K562 (cell line): ENCODE measurements at regions not wholly inside any gene's neighbourhood (a gene's known extent, or its start where the extent isn't known, plus 50 kb on each side); places are given as distances from the start of the nearest gene placed in this dataset.

Source experiments
- ATAC-seq: fragments of 200-7000 bp; cut with Tn5 transposase; 3 replicates; pipeline ENCODE4 v1.9.1; 2020; ENCODE audit warnings: moderate library complexity
- BruUV-seq: library from RNA; stranded (reverse); fragments of 400-500 nt; replicated peaks from 2 replicates; lab custom pipeline; 2021; lab: Mats Ljungman, UMichigan
- CTCF ChIA-PET: fragments of 300-600 bp; formaldehyde crosslinking; extraction: SDS; loops from one replicate; lab custom pipeline; 2021; ENCODE audit warnings: low intra/inter-chr PET ratio; lab: Yijun Ruan, JAX
- POLR2A ChIA-PET: fragments of 300-600, 350-650 bp; sonication (Branson Sonifier 250); formaldehyde crosslinking; extraction: SDS; loops from one replicate; lab custom pipeline; 2021; ENCODE audit warnings: antibody characterized with exemption, inconsistent platforms; lab: Yijun Ruan, JAX
- DNase-seq, 4 experiments: peaks; one replicate each; pipeline versions ENCODE4 v3.0.0 to v3.0.0-alpha.2; 2011 to 2018; ENCODE audit warnings: low spot score in 3 of 4, mixed read lengths in 3 of 4; ENCODE audit errors: extremely low read depth in 1 of 4
- FAIRE-seq: peaks from 2 replicates; lab custom pipeline; 2011; peaks lifted over from hg19 to GRCh38; lab: Jason Lieb, UNC
- H2AFZ ChIP-seq: 2 replicates; pipeline ENCODE4 v1.6.0; 2011; ENCODE audit warnings: low read depth, low read length, control low read depth, inconsistent platforms
- H3K27ac ChIP-seq: fragments of 200-600 bp; 3 replicates; pipeline ENCODE4 v1.8.0; 2011; ENCODE audit warnings: low read depth, mild to moderate bottlenecking, control low read depth, inconsistent platforms, low read length, moderate library complexity, mixed read lengths; ENCODE audit errors: extremely low read depth
- H3K27me3 ChIP-seq, 2 experiments: fragments of 300-600 bp in 1 of 2; 2 replicates in 1 of 2; 3 replicates in 1 of 2; pipeline versions ENCODE4 v1.6.0 to v1.8.0; 2011; ENCODE audit warnings: inconsistent platforms in 2 of 2, low read length in 2 of 2, mild to moderate bottlenecking in 1 of 2, mixed read lengths in 1 of 2, moderate library complexity in 1 of 2; ENCODE audit not compliant: control insufficient read depth in 2 of 2, insufficient read depth in 2 of 2
- H3K36me3 ChIP-seq: fragments of 300-600 bp; 3 replicates; pipeline ENCODE4 v1.8.0; 2011; ENCODE audit warnings: mild to moderate bottlenecking, low read length, inconsistent platforms; ENCODE audit not compliant: control insufficient read depth, insufficient read depth
- H3K4me1 ChIP-seq, 2 experiments: fragments of 200-600 bp in 1 of 2; replicated peaks in 1 of 2; 2 replicates in 1 of 2; 3 replicates in 1 of 2; pipeline versions ENCODE4 v1.5.1 to v1.8.0; 2011; ENCODE audit warnings: inconsistent platforms in 2 of 2, low read length in 2 of 2, mild to moderate bottlenecking in 1 of 2, mixed read lengths in 1 of 2, moderate library complexity in 1 of 2; ENCODE audit not compliant: control insufficient read depth in 2 of 2, insufficient read depth in 2 of 2
- H3K4me2 ChIP-seq: 2 replicates; pipeline ENCODE4 v1.6.1; 2011; ENCODE audit warnings: low read length, control low read depth, inconsistent platforms, mixed read lengths; ENCODE audit not compliant: insufficient read depth
- H3K4me3 ChIP-seq: fragments of 200-600 bp; sonication (generic), shearing (Covaris generic); 2 replicates; pipeline ENCODE4 v1.5.1; 2016; ENCODE audit warnings: control low read depth, inconsistent platforms
- H3K79me2 ChIP-seq: fragments of 200-600 bp; 3 replicates; pipeline ENCODE4 v1.8.0; 2011; ENCODE audit warnings: low read length, inconsistent platforms; ENCODE audit not compliant: control insufficient read depth, insufficient read depth
- H3K9ac ChIP-seq, 2 experiments: 2 replicates each; pipeline versions ENCODE4 v1.6.0 to v1.6.1; 2011; ENCODE audit warnings: low read depth in 2 of 2, low read length in 2 of 2, control low read depth in 1 of 2, inconsistent platforms in 1 of 2, mild to moderate bottlenecking in 1 of 2, mixed read lengths in 1 of 2; ENCODE audit not compliant: insufficient read depth in 1 of 2
- H3K9me1 ChIP-seq: one replicate; pipeline ENCODE4 v1.6.0; 2011; ENCODE audit warnings: inconsistent platforms, mild to moderate bottlenecking, low read length, moderate library complexity; ENCODE audit not compliant: control insufficient read depth, insufficient read depth
- H3K9me3 ChIP-seq: replicated peaks from 2 replicates; pipeline ENCODE4 v1.5.1; 2011; ENCODE audit warnings: low read depth, low read length, inconsistent platforms; ENCODE audit not compliant: control insufficient read depth, insufficient read depth
- H4K20me1 ChIP-seq: replicated peaks from 2 replicates; pipeline ENCODE4 v1.6.1; 2011; ENCODE audit warnings: low read length, inconsistent platforms, mixed read lengths; ENCODE audit not compliant: control insufficient read depth, insufficient read depth
- CHD1 ChIP-seq: fragments of 200-600 bp; sonication (generic); IDR thresholded peaks from one replicate; pipeline ENCODE4 v1.6.1; 2012; ENCODE audit warnings: mild to moderate bottlenecking, moderate library complexity, low read length, inconsistent platforms
- MLX ChIP-seq, 2 experiments: fragments of 450-650 bp in 1 of 2; sonication (generic) in 1 of 2; formaldehyde crosslinking; conservative IDR thresholded peaks; 2 replicates each; pipeline versions ENCODE4 v1.4.0 to v1.8.1; 2020 to 2022; ENCODE audit warnings: mild to moderate bottlenecking in 1 of 2, missing genetic modification reagents in 1 of 2
- MYBL2 ChIP-seq, 2 experiments: fragments of 450-650 bp in 1 of 2; sonication (generic) in 1 of 2; formaldehyde crosslinking in 1 of 2; IDR thresholded peaks; 2 replicates each; pipeline versions ENCODE4 v1.6.1 to v1.8.1; 2017 to 2022; ENCODE audit warnings: borderline replicate concordance in 1 of 2, inconsistent platforms in 1 of 2, low read depth in 1 of 2, mild to moderate bottlenecking in 1 of 2, missing genetic modification reagents in 1 of 2, moderate library complexity in 1 of 2
- NR2C2 ChIP-seq, 2 experiments: fragments of 200-800 bp in 1 of 2; sonication (Bioruptor generic) in 1 of 2; sonication (generic) in 1 of 2; formaldehyde crosslinking in 1 of 2; IDR thresholded peaks; 2 replicates each; pipeline versions ENCODE4 v1.6.1 to v1.8.0; 2016 to 2022; ENCODE audit warnings: mild to moderate bottlenecking in 1 of 2, missing compliant biosample characterization in 1 of 2, missing genetic modification characterization in 1 of 2, missing genetic modification reagents in 1 of 2
- NRF1 ChIP-seq, 2 experiments: fragments of 450-650 bp; IDR thresholded peaks in 1 of 2; conservative IDR thresholded peaks in 1 of 2; 2 replicates each; pipeline ENCODE4 v1.6.1; 2014; ENCODE audit warnings: mild to moderate bottlenecking in 2 of 2
- POU5F1 ChIP-seq: fragments of 150-350 bp; IDR thresholded peaks from 2 replicates; pipeline ENCODE4 v1.6.1; 2014; ENCODE audit warnings: borderline replicate concordance, low read length, low read depth, mild to moderate bottlenecking; ENCODE audit not compliant: partially characterized antibody
- RBFOX2 ChIP-seq: fragments of 200-400 bp; formaldehyde crosslinking; IDR thresholded peaks from 2 replicates; pipeline ENCODE4 v1.6.1; 2017; ENCODE audit warnings: low read depth, mild to moderate bottlenecking, low read length, moderate library complexity
- RBM22 ChIP-seq: fragments of 200-400 bp; formaldehyde crosslinking; IDR thresholded peaks from 2 replicates; pipeline ENCODE4 v1.6.1; 2018; ENCODE audit warnings: low read length, low read depth; ENCODE audit not compliant: poor library complexity, severe bottlenecking
- SAFB2 ChIP-seq: fragments of 200-400 bp; formaldehyde crosslinking; IDR thresholded peaks from 2 replicates; pipeline ENCODE4 v1.6.1; 2018; ENCODE audit warnings: borderline replicate concordance, low read length, low read depth, moderate library complexity; ENCODE audit not compliant: severe bottlenecking
- SRSF9 ChIP-seq: fragments of 200-400 bp; formaldehyde crosslinking; IDR thresholded peaks from 2 replicates; pipeline ENCODE4 v1.6.1; 2017; ENCODE audit warnings: low read depth, low read length, borderline replicate concordance
- XRCC3 ChIP-seq: fragments of 450-650 bp; IDR thresholded peaks from 2 replicates; pipeline ENCODE4 v1.6.1; 2017; ENCODE audit warnings: mild to moderate bottlenecking, moderate library complexity
- ZFX ChIP-seq: sonication (generic); formaldehyde crosslinking; IDR thresholded peaks from 2 replicates; pipeline ENCODE4 v1.8.0; 2022; ENCODE audit warnings: mild to moderate bottlenecking, missing genetic modification reagents, moderate library complexity
- ZNF217 ChIP-seq: sonication (generic); formaldehyde crosslinking; IDR thresholded peaks from 2 replicates; pipeline ENCODE4 v1.8.0; 2022; ENCODE audit warnings: mild to moderate bottlenecking, missing genetic modification reagents
- ZNF282 ChIP-seq: sonication (generic); formaldehyde crosslinking; IDR thresholded peaks from 2 replicates; pipeline ENCODE4 v1.8.1; 2023; ENCODE audit warnings: missing genetic modification reagents
- ZNF76 ChIP-seq: fragments of 250-450 bp; sonication (Bioruptor Pico); IDR thresholded peaks from 2 replicates; pipeline ENCODE4 v1.4.0; 2020; ENCODE audit warnings: mild to moderate bottlenecking, moderate library complexity, borderline replicate concordance
- WGBS: fragments of 100-300 bp; shearing (Covaris generic); methylation state at CpG from one replicate; pipeline ENCODE4 v1.1.6; 2016; ENCODE audit warnings: low coverage, mixed read lengths; ENCODE audit not compliant: insufficient coverage; ENCODE audit errors: missing lambda C conversion rate; 5-methylcytosine and 5-hydroxymethylcytosine counted together
- in situ Hi-C: fragments of 300-500 bp; cut with MboI; formaldehyde crosslinking; loops from 4 replicates; pipeline ENCODE4 v1.15.0; 2018; ENCODE audit warnings: inconsistent platforms, mixed read lengths
- intact Hi-C: fragments of 100-400 bp; cut with micrococcal nuclease; formaldehyde crosslinking; loops from 2 replicates; pipeline ENCODE4 v1.14.2; 2022
- TF ChIP-seq, protein P1 (sequence below): sonication (generic); formaldehyde crosslinking; IDR thresholded peaks from 2 replicates; pipeline ENCODE4 v1.8.0; 2023; ENCODE audit warnings: missing genetic modification reagents, mild to moderate bottlenecking, borderline replicate concordance

DNA sequence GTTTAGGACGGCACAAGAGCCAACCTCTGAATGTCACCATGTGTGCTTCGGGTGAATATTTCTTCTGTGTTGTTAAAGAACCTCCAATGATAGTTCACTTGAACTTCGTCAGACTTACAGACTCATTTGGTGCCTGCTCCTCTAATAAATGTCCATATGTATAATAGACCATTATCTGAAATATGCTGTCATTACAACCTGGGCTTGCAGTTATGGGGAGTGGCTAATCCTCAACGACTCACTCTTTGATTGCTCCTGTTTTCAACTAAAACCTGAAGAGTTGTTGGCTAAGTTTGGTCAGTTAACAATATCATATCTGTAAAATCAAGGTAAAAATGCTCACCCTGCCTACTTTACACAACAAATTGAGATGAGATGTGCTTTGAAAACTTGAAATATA is 298.7 kb upstream of the PTGER4 start:
- no peaks in the 10 kb centered on the region for H3K9me3 ChIP-seq
- H3K27ac ChIP-seq, result no peak overlapping the region
- no peak overlapping the region for H3K4me3 ChIP-seq
- ChIA-PET CTCF (no interaction called here), POLR2A (no interaction called here)
- DNase-seq (no peak), FAIRE-seq (no peak), ATAC-seq (no peak)
- WGBS, result 1% methylated on average over 4 of the region's 4 CpGs
- H3K9me1 ChIP-seq, result no peaks in the 10 kb centered on the region
- no peaks in the 10 kb centered on the region for H3K4me1 ChIP-seq
- H4K20me1 ChIP-seq, result no peaks in the 10 kb centered on the region
- no peaks in the 10 kb centered on the region for H3K36me3 ChIP-seq
- no peaks in the 10 kb centered on the region for H3K79me2 ChIP-seq
- no peak overlapping the region for H2AFZ ChIP-seq
- no peaks in the 10 kb centered on the region for H3K27me3 ChIP-seq
- in situ Hi-C loops, result no loop called here
- intact Hi-C loops, result no loop called here
- H3K4me2 ChIP-seq, result no peak overlapping the region
- BruUV-seq, result no TSS peak
- no peak overlapping the region for H3K9ac ChIP-seq
- TF ChIP-seq NR2C2 (CRISPR knock-in tag; IDR thresholded peaks at IDR 0.05), result no peak
- no peak for TF ChIP-seq NR2C2 (tag; IDR thresholded peaks at IDR 0.05)
- TF ChIP-seq POU5F1, result no peak
- TF ChIP-seq ZNF76, result no peak
- no peak for TF ChIP-seq CHD1
- no peak for TF ChIP-seq MLX (CRISPR knock-in tag; conservative IDR thresholded peaks at IDR 0.05)
- no peak for TF ChIP-seq ZNF217 (CRISPR knock-in tag)
- TF ChIP-seq XRCC3, result no peak
- no peak for TF ChIP-seq RBM22
- TF ChIP-seq ZFX (CRISPR knock-in tag), result no peak
- TF ChIP-seq RBFOX2, result no peak
- TF ChIP-seq, protein P1, sequence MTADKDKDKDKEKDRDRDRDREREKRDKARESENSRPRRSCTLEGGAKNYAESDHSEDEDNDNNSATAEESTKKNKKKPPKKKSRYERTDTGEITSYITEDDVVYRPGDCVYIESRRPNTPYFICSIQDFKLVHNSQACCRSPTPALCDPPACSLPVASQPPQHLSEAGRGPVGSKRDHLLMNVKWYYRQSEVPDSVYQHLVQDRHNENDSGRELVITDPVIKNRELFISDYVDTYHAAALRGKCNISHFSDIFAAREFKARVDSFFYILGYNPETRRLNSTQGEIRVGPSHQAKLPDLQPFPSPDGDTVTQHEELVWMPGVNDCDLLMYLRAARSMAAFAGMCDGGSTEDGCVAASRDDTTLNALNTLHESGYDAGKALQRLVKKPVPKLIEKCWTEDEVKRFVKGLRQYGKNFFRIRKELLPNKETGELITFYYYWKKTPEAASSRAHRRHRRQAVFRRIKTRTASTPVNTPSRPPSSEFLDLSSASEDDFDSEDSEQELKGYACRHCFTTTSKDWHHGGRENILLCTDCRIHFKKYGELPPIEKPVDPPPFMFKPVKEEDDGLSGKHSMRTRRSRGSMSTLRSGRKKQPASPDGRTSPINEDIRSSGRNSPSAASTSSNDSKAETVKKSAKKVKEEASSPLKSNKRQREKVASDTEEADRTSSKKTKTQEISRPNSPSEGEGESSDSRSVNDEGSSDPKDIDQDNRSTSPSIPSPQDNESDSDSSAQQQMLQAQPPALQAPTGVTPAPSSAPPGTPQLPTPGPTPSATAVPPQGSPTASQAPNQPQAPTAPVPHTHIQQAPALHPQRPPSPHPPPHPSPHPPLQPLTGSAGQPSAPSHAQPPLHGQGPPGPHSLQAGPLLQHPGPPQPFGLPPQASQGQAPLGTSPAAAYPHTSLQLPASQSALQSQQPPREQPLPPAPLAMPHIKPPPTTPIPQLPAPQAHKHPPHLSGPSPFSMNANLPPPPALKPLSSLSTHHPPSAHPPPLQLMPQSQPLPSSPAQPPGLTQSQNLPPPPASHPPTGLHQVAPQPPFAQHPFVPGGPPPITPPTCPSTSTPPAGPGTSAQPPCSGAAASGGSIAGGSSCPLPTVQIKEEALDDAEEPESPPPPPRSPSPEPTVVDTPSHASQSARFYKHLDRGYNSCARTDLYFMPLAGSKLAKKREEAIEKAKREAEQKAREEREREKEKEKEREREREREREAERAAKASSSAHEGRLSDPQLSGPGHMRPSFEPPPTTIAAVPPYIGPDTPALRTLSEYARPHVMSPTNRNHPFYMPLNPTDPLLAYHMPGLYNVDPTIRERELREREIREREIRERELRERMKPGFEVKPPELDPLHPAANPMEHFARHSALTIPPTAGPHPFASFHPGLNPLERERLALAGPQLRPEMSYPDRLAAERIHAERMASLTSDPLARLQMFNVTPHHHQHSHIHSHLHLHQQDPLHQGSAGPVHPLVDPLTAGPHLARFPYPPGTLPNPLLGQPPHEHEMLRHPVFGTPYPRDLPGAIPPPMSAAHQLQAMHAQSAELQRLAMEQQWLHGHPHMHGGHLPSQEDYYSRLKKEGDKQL (CRISPR knock-in tag), result no peak
- TF ChIP-seq ZNF282 (CRISPR knock-in tag), result no peak
- TF ChIP-seq MYBL2 (IDR thresholded peaks at IDR 0.05; ENCODE audit: low read depth), result no peak
- TF ChIP-seq MYBL2 (CRISPR knock-in tag; IDR thresholded peaks at IDR 0.05; ENCODE audit: borderline replicate concordance), result no peak
- TF ChIP-seq NRF1 (conservative IDR thresholded peaks at IDR 0.05 in 1 of 2, IDR thresholded peaks at IDR 0.05 in 1 of 2), result no peak
- no peak for TF ChIP-seq SAFB2
- no peak for TF ChIP-seq SRSF9
